ENCODE measurements at regions not wholly inside any gene's neighbourhood (a gene's known extent, or its start where the extent isn't known, plus 50 kb on each side); places are given as distances from the start of the nearest gene placed in this dataset.

DNA sequence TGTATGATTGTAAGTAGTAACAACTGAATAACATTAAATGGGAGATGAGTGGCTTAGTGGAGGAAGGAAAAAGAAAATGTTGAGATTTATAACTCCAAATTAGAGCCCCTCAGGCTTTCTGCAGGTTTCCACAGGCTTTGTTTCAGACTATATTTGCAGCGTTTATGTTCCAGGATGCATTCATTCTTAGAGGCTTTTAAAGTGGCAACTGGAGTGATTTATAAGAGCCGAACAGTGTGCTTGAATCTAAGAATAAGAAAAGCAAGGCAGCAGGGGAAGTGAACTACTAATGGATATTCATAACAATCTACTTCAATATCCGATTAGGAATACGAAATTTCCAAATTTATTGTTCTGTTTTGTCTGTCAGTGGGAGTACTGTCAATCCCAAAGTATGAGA lies 91.0 kb downstream of the UFM1 start:
- TF ChIP-seq CTCF (IDR thresholded peaks at IDR 0.05) (no peak), POLR2A (IDR thresholded peaks at IDR 0.05) (no peak)

All from right lobe of liver (tissue), 4 donors.